ENCODE measurements at regions not wholly inside any gene's neighbourhood (a gene's known extent, or its start where the extent isn't known, plus 50 kb on each side); places are given as distances from the start of the nearest gene placed in this dataset.

DNA sequence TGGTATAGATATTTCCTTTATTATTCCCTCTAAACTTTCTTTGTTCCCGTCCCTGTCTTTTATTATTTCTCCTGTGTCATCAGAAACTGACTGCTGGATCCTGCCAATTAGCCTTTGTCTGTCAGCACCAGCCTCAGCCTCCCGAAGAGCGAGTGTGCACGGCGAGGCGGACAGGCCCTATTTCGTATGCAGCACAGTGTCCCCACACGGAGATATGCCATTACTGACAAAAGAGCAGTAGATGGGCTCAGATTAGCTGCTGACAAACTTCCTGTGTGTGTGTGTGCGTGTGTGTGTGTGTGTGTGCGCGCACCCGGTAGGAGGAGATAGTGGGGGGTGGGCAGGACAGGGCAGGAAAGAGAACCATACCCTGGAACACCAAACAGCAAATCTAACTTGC lies 99.5 kb upstream of the ZFP64 start:
- no peak for DNase-seq

DNA sequence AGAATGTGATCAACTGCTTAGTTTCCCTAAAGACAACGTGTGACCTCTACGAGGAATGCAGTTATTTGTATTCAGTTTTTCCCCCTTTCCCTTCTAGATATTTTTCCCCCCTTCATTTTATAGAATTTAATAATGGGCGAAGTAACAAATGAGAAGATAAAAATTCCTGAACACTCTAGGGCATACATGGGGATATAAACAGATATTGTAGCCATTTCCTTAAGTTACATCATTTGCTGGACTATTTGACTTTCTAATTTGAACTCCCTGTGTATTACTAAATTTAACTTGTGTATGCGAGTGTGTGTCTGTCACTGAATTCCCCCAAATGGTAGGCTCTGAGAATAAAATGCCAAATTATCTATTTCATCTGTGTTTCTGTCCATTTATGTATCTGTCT lies 99.0 kb upstream of the ZFP64 start:
- DNase-seq: no peak

DNA sequence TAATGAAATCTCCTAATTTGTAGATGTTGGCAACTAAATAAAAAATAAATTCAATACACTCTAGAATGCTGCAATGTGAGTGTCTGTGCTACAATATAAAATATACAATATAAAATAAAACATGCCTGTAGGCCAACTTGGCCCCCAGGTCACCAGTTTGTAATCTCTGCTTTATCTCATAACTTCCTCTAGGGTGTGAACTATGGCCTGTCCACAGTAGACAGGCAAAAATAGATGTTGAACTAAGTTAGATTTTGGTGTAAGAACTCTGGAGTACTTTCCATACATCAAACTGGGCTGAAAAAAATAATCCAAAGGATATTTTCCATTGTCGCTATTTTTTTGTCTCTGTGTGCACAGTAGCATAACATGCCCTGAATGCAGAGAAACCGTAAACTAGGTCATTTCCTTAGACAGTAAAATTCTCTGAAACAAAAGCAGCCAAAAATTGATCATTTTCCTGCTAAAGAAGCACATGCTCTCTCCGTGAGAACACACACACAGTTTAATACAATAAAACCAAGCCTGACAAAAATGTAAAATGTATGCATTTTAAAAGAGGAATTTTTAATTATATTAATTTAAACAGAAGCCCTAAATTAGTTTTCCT lies 98.5 kb upstream of the ZFP64 start:
- no peak for DNase-seq

DNA sequence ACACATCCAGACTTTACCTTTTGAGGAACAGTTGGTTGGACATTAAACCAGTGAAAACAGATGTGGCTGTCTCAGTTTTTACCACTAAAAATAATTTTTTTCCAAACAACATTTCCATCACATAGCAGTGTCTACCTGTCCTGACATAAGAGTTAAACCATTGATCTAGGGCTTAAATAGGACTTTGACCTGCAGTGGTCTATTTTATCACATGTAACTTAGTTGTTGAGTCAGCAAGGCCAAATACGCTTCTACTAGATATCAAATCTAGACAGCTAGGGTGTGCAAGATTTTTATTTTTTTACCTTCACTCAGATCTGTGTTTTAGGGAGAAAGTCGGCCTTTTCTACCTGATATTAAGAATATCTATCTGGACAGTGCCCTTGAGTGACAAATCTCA lies 88.8 kb upstream of the ZFP64 start:
- DNase-seq: no peak

DNA sequence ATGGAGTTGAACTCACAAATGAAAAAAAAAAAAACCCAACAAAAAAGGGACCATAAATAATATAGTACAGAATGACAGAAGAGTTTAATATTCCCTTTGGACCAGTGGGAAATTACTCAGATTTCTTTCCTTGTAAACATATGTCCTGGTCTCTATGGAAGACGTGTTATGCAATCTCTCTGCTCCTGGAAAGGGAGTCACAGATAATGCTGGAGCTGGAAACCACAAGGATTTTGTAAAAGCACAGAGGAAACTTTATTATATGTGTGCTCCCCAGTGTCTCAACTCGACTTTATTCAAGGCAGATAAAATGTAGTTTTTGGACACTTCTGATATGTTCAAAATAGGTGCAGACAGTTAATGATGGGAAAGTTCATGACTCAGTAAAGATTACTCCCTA lies 88.1 kb upstream of the ZFP64 start:
- DNase-seq: no peak

DNA sequence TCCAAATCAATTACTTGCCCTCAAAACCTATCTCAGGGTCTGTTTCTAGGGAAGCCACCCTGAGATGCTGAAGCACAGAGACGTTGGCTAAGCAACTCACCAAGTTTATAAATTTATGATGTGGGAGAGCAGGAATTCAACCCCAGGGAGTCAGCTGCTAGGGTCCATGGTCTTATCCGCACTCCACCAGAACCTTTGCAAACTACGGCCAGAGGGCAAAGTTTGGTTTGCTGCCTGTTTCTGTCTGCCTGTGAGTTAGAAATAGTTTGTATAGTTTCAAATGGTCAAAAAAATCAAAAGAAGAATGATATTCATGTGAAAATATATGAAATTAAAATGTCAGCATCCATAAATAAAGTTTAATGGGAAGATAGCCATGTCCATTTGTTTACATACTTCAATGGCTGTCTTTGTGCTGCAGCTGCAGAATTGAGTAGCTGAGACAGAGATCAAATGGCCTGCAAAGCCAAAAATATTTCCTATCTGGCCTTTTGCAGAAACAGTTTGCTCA lies 83.7 kb upstream of the ZFP64 start:
- no peak for DNase-seq

DNA sequence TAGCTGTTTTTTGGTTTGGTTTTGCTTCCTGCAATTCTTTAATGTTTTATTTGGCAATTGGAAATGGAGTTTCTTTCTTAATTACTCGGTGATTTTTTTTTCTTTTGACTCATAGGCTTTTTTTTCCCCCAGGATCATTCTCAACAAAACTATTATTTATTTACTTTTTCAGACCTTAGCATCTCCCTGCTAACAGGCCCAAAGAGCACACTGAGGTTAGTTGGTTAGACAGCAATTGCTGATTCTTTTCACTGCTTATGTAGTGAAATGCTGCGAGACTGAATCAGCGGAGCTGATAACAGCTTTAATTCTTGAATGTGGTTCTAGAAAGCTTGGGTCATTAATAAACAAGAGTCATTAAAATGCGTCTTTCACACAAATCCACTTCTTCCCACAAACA lies 79.1 kb upstream of the ZFP64 start:
- no peak for DNase-seq

DNA sequence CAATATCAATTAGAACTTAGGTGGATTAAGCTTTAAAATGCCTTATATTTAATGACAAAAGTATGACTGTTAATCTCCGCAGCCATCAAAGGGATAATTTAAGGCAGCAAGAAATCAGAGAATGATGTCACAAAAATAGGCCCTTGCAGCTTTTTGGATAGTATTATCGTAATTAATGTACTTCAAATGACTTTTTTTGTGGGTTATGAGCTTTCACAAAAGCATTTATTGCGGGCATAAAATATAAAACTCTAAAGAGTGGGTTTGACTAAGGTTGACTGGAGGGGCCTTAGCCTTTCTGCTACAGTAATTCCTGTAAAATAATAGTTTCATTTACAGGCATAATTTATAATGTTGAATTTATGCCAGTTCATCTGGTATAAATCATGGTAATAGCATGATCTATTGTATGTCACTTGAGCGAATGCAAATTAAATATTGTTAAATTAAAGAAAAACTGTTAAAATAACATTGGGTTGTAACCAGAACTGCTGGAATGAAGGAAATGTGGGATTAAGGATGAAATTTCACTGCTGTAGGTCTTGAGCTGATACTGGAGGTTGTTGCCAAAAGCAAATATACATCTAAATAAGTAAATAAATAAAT lies 78.5 kb upstream of the ZFP64 start:
- no peak for DNase-seq

DNA sequence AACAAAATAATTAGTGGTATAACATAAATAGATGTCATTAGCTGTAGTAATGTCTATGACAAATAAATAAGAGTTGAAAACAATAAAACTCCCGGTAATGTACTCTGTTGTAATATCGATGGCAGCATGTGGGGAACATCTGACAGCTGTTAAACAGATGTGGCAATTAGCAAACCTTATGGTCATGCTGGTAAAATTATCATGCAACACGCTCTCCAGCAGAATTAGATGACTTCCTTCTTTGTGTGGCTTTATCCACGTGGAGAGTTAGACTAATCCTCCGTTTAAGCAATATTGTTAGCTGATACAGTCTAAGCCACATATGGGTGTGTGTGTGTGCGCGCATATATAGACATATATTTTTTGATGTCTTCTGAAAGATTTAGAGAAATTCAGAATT lies 77.7 kb upstream of the ZFP64 start:
- DNase-seq: no peak

DNA sequence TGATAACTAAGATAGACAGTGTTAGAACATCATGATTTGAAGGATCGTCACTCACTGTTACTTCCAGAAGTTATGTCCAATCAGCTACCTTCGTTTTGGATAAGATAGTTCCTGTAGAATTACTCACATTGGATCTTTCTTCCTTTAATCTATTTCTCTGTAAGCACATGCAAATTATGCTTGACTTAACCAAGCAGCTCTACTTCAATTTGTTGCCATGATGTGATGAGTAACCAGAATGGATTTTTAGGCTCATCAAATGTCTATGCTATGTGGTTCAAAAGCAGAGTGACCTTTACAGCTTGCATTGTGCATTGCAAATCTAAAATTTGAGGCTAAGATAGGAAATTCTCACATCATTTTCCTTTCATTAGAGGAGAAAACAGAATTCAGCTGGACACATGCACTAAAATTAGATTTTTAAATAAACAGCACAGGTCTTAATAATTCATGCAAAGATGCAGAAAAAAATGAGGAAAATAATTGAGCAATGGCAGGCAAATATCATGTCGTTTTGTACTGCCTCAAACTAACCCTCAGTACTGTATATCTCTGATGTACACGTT lies 76.7 kb upstream of the ZFP64 start:
- DNase-seq: no peak

DNA sequence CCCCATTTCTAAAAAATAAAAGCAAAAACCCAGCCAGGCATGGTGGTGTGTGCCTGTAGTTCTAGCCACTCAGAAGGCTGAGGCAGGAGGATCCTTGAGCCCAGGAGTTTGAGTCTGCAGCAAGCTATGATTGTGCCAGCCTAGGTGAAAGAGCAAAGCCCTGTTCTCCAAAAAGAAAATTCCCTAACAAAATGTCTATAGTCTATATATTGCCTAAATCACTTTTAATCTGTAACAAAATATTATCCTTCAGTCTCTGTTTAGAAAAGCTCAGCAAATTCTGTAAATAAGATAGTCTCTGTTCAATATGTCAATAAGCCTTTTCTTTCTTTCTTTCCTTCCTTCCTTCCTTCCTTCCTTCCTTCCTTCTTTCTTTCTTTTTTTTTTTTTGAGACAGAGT lies 75.8 kb upstream of the ZFP64 start:
- DNase-seq: no peak

DNA sequence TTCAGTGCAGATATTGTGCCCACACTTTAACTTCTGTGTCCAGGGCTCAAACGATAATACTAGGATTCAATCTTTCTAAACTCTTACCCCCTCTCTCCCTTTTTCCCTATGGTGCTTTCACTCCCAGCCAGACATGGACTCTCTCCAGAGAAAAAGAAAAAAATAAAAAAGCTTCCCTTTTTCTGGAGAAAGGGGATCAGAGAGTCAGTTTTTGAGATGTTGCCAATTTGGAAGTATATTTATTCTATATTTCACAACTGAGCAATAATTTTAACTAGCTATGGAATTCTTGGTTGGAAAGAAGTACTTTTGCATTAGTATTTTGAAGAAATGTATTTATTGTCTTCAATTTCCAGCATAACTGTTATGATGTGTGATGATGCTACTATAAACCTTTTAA lies 72.2 kb upstream of the ZFP64 start:
- no peak for DNase-seq

DNA sequence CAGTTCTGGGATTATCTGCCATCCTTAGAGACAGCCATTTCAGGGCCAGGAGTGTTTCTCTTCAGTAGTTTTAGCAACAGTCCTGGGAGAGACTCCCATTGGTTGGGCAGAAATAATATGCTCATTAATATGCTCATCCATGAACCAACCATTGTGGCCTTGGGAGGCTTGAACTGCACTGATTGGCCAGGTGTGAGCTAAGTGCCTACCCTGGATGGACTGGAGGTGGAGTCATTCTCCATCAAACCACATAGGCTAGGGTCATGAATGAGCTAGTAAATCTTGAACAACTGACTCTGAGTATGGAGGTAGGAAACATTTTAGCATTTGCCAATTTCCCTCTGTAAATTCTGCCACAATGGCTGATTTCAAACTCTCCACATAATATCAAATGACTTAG lies 70.2 kb upstream of the ZFP64 start:
- no peak for DNase-seq

DNA sequence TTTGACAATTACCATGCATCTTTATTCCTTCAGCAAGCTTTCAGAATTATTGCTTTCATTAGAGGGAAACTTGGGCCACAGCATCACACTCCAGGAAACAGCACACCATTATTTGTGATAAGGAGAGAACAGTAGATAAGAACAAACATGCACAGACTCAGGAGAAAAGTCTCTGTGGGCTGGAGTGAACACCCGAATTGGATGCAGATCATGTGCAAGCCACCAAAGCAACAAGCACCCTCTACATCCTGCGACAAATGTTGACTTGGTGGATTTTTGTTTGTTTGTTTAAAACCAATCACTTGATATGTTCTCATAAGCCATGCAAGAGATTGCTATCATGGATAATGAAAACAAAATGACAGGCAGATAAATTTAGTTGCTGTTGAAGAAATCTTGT lies 67.7 kb upstream of the ZFP64 start:
- DNase-seq: no peak

DNA sequence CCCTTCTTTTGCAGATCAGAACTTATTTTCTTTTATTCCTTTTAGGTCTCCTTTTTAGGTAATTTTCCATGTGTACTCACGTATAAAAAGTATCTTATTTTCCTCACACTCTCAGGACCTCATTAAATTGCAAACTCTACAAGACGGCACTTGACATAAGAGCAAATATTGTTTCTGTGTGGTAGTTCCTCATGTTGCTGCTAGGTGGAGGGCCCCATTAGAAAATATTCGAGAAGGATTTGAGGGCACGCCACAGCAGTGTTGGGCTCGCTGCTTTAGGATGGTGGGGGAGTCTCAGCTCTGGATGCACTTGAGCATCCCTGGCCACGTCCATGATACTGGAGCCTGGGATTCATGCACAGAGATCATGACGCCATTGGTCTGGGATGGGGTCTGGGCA lies 64.9 kb upstream of the ZFP64 start:
- no peak for DNase-seq

DNA sequence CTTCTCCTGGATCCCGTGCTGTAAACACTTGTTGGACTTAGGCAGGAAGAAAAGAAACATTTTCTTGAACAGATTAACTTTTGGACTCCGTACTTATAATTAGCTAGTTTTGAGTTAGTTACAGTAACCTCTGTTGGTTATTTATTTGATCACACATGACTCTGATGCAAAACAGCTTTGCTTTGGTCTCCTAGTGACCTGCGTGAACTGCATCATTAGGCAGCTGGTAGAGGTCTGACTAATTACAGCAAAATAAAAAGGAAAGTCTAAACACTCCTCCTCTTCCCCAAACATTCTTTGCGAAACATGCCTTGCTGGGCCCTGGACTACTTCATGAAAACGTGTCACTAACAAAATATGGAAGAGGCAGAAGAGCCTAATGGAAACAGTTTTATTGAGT lies 61.1 kb upstream of the ZFP64 start:
- DNase-seq: no peak

DNA sequence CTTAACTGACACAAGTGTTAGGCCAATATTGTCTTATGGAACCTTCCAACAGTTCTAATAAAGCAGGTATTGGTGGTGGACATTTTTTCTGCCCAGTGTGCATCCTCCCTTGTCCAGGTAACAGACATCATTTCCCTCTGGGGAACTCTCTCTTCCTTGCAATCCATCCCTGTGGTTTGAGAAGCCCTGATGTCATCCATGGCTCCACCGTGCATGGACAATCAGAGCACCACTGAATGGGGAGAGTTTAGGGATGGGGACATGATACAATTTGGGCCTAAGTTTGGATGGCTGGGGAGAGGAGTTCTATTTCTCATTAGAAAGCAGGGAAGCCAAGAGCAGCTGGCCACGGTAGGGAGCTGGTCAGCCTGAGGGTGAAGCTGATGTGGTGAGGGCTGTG lies 60.2 kb upstream of the ZFP64 start:
- DNase-seq: no peak

DNA sequence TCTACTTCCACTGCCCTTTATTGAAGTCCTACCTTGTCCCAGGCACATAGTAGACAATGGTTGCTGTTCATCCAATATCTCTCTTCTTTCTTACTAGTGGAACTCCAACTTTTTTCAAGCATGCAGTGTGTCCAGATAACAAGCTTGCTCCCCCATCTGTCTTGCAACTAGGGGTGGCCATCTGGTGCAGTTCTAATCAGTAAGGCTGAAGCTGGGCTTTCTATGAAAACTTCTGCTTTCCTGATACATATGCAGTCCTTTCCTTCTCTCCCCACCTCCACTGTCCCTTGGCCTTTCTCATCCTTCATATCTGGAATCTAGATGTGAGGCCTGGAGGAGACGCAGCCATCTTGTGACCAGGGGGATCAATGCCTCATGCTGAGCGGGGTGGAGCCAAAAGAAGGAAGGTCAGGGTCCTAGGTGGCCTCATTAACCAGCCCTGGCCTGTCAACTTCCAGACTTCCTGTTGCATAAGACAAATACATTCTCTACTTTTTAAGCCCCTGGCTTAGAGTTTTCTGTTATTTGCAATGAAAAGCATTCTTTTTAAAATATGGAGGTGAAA lies 59.6 kb upstream of the ZFP64 start:
- DNase-seq: no peak

DNA sequence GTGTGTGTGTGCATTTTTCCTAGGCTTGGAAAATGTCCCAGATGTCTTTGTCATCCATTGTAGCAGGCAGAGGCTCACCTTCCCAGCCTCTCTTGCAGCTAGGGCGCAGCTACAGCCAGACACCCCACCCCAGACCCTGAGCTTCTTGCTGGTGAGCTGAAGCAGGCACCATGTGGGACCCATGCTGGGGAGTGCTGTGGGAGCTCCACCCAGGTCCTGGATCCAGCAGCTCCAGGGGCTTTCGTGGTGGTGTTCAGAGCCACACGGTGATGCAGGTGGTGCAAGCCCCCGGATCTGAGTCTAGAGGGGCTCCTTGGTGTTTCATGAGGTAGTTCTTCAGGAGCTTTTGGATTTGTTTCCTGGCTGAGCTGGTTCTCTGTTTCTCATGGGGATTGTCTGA lies 56.0 kb upstream of the ZFP64 start:
- no peak for DNase-seq

DNA sequence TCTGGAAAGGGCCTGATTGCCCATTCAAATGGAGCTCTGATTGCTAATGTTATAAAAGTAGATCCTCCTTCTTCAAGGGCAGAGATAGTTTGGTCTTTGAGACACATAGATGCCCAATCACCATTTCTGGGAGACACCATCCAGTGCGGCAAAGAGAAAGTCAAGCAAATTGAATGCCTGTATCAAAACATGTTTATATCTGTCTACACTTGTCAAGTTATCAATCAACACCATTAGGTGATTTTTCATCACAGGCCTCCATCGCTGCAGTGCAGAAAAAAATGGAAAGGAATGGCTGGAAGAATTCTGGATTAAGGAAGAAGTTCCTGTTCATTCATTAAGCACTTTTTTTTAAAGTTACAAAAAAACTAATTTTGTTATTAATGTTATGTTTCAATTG lies 54.8 kb upstream of the ZFP64 start:
- DNase-seq: no peak

DNA sequence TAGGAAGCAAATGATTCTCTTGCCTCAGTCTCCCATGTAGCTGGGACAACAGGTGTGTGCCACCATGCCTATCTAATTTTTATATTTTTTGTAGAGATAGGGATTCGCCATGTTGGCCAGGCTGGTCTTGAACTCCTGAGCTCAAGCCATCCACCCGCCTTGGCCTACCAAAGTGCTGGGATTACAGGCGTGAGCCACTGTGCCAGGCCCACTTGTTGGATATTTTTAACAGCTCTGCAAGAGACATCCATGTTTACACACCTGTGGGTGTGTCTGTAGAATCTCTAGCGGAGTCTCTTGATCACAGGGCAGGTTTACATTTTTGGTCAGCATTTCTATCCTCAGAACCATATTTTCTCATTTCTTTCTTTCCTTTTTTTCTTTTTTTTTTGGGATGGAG lies 53.1 kb upstream of the ZFP64 start:
- no peak for DNase-seq

DNA sequence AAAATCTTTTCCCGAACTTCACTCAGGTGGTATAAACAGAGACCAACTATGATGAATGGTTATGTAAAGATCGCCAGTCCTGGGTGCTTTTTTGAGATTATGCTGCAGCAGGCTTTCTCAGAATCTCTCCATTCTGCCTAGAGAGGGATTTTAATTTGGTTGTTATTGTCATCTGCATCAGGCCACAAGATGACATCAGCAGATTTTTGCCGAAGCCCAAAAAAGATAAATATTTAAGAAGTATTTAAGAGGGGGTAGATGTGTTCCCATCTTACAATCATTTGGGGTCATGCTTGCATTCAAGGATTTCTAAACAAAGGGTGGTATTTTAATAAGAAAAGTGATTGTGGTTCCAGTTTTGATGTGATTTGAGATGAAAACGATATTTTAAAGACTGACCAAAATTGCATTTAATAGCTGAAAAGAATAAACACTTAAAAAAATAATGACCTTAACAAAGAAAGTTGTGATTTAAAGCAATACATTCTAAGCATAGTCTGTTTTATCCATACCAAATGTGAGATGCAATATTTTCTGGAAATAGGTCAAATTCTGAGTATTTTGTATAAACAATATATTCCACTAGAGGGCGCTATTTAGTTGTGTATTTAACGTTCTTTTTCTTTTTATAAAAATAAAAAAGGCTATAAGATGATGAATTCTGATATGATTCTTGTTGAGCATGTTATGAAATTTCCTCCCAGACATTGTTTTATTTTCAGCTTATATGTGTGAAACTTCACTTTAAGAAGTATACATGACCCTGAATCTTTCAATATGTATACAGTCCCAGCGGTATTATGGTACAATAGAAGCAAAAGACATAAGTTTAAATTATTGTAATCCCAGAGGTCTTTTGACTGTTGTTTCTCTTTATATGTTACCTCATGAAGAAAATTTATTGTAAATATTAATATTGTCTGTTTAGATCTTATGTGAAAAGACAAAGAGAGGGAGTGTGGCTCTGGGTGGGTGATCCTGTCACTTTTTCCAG lies 51.0 kb upstream of the ZFP64 start:
- peak; percentile 8 for DNase-seq
